Stimulated activated CD8-positive, alpha-beta memory T cell treated with anti-CD3 and anti-CD28 coated beads, Interleukin-4, amount 100 ng/mL, for 1 hour (primary cell): ENCODE measurements at regions not wholly inside any gene's neighbourhood (a gene's known extent, or its start where the extent isn't known, plus 50 kb on each side); places are given as distances from the start of the nearest gene placed in this dataset.
"Not testable (repeated sequence)": the region's sequence is repeated elsewhere in the genome, so short reads cannot be mapped to it uniquely, and the experiment has no call there.

Experiments
- DNase-seq, 2 donors: peaks; one replicate each; pipeline ENCODE4 v3.0.0-alpha.2; 2020; ENCODE audit warnings: low read depth in 2 of 2, low spot score in 1 of 2

DNA sequence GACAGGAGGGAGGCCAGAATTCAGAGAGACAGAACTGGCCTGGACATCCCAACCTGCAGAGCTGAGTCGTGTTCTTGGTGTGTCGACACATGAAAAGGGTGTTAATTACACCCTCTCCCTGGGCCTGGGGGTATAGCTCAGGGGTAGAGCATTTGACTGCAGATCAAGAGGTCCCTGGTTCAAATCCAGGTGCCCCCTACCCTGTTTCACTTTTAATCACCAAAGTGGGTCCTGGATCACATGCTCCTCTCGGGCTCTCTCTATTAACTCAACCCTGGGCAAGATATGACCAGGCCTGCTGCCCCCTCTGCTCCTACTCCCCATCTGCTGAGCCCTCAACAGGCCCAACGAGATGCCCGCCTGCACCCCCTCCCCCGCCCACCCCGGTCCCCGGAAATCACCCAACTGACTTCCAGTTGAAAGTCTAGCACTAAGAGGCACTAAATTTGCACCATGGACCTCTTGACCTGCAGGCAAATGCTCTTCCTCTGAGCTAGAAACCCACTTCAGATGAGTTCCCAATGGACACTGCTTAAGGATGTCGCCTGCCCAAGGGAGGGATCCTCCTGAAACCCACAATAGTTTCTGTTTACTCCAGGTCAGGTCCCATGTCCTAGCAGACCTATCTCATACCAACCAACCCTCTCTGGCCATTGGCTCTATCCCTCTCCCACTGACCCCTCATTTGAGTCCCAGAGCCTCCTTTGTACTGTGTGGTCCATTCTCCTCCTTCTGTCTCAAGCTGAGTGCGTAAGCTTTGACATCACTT, 137.6 kb downstream of the ZNF467 start:
- no peak for DNase-seq

DNA sequence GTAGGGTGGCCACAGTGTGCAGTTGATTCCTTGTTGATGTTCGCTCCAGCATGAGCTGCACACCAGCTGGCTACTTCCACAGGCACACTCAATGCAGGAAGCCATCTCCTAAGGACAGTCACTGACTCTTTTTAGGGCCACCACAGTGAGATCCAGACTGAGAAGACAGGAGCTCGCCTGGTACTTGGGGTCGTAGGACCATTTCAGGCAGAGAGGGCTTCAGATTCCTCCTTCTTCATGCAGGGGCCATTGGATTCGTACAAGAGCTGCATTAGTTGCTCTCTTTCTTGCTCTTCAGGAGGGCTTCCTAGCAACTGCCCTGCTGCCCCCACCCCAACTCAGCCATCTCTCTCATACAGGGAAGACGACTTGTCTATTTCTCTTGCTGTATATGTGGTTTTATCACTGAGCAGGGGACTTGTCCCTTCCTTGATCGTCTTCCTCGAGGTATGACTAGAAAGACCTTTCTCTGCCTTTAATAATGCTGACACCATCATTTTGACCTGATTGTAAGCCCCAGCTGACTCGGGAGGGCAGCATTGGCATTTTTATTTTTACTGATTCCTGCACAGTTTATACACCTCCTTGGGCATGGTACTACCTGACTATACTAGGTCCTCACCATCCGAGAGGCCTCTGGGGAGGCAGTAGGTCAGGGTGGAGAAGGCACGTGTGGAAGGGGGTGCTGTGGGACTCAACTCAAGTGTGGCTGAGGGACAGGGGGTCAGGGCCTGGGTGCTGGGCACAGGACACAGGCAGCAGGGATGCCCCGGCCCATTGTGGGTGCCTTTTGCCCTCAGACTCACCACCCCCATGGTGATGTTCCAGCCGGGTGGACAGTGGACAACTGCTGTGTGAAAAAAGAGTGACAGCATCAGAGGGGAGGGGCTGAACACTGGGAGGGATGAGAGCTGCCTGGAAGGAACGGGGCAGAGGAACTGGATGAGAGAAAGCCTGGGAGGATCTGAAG, 136.7 kb upstream of the ZNF746 start:
- DNase-seq = no peak

DNA sequence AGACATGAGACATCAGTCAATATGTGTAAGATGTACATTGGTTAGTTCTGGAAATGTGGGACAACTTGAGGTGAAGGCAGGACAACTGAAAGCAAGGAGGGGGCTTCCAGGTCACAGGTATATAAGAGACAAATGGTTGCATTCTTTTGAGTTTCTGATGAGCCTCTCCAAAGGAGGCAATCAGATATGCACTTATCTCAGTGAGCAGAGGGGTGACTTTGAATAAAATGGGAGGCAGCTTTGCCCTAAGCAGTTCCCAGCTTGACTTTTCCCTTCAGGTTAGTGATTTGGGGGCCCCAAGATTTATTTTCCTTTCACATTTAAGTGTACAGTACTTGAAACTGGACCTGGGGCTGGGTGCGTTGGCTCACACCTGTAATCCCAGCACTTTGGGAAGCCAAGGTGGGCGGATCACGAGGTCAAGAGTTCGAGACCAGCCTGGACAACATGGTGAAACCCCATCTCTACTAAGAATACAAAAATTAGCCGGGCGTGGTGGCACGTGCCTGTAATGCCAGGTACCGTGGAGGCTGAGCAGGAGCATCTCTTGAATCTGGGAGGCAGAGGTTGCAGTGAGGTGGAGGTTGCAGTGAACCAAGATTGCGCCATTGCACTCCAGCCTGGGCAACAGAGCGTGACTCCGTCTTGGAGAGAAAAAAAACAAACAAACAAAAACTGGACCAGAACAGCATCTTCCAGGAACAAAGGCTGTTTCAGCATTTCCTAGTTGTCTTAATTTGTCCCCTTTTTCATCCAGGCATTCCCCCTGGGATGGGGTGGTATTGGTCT, 130.9 kb upstream of the ZNF746 start:
- DNase-seq = not testable (repeated sequence)

GRCh38 chr7:149627911-149628310, 130.3 kb upstream of the ZNF746 start:
- DNase-seq = no peak

DNA sequence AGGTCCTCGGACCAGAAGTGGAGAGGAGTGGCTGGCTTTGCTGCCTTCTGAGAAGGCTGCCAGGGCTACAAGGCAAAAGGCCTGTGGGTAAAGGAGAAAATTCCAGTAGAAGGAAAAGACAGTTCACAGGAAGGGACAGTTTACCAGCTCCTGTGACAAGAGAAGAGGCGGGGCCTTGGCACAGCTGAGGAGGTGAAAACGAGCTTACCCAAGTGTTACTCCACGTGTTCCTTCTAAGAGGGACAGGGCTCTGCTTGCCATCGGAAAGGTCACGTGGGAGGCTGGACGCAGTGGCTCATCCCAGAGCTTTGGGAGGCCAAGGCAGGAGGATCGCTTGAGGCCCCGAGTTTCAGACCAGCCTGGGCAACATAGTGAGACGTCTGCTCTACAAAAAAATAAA, 129.4 kb upstream of the ZNF746 start:
- no peak for DNase-seq

GRCh38 chr7:149625947-149626392, 128.4 kb upstream of the ZNF746 start:
- no peak for DNase-seq

DNA sequence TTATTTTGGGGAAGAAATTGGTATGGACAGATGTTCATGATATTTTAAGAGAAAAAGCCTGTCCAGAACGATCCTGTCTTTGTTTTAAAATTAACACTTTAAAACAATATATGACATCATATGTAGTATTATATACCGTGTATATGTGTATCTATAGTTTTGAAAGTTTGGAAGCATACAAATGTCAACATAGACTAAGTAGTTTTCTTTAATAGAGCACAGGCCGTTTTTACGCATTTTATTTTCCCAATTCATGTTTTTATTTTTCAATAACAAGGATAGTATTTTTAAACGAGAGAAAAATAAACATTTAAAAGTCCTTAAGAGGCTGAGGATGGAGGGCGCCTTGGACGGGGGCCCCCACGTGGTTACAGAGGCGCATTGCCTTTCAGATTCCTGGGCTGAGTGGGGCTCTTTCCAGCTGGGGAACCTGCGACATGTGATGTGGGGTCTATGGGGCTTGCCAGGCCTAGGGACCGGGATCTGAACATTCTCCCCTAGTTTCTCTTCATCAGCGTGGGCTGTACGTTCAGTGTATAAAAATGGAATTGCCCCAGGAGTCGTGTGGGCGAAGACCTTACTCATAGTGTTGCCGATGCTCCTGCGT, 127.8 kb upstream of the ZNF746 start:
- peak in 1 of 2 donors; percentile 19 for DNase-seq

- DNase-seq = peak; percentile 74 to 80
Observed at GRCh38 chr7:149624419-149625339, 127.1 kb upstream of the ZNF746 start.

DNA sequence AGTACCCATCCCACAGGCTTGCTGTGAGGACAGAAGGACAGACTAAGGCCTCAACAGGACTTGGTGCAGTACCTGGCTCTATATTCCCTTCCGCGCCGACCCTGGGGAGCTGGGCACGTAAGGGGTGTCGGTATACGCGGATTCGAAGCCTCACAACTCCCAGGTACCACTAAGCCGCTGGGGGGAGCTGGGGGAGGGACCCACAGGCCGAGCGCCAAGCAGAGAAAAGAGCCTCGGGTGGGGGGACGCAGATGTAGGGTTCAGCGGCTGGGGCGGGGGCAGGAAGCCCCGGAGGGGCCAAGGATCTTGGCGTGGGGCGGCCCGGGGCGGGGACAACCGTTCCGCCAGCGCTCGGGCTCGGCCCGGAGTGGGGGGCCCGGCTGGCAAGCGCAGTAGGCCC, 126.4 kb upstream of the ZNF746 start:
- peak in 1 of 2 donors; percentile 26 for DNase-seq

DNA sequence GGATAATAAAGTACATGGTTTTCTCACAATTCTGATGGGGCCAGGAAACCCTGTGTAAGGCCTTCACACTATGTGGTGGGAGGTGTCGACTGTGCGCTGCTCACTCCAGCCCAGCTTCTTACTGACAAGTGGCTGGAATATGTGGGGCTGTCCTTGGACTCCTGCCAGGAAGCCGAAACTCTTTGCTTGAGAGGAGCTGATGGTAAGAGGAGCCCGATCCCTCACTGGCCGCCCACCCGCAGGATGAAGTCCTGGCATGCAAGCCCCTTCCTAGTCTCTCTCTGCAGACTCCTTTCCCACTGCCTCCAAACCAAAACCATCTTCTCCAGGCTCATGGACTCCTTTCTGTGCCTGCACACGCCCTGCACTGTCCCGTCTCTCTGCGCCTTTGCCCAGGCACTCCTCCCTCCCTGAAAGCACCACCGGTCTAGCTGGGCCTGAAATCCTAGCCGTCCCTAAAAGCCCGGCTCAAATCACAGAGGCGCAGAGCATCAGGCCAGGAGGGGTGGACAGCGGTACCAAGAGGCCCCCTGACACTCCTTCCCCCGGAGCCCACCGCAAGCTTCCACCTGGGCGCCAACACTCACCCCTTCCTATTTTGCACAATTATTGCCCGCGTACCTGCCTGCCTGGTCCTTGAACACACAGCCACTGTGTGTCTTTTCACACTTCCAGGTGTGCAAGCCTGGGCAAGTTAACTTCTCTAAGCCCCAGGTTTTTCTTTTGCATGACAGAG, 125.8 kb upstream of the ZNF746 start:
- not testable (repeated sequence) for DNase-seq

GRCh38 chr7:149622444-149623210, 125.0 kb upstream of the ZNF746 start:
- no peak for DNase-seq

GRCh38 chr7:149621776-149622175, 124.2 kb upstream of the ZNF746 start:
- no peak for DNase-seq

- DNase-seq = no peak
Observed at GRCh38 chr7:149620961-149621360, 123.4 kb upstream of the ZNF746 start.

DNA sequence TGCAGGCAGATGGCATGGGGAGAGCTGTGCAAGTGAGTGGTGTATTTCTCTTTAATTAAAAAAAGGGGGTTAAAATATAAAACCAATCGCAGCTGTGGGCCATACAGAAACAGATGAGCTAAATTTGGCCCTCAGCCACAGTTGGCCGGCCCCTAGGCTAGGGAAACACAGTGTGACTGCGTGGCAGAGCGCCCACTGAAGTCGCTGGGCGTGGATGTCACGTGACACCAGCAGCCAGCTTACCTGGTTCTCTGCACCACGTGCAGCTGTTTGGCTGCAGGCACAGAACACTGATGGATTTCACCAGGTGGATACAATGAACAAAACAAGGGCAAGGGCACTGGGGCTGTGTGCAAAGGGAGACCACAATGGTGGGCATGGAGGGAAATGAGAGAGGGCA, 119.3 kb upstream of the ZNF746 start:
- no peak for DNase-seq

GRCh38 chr7:149615690-149616270, 118.2 kb upstream of the ZNF746 start:
- DNase-seq = no peak

DNA sequence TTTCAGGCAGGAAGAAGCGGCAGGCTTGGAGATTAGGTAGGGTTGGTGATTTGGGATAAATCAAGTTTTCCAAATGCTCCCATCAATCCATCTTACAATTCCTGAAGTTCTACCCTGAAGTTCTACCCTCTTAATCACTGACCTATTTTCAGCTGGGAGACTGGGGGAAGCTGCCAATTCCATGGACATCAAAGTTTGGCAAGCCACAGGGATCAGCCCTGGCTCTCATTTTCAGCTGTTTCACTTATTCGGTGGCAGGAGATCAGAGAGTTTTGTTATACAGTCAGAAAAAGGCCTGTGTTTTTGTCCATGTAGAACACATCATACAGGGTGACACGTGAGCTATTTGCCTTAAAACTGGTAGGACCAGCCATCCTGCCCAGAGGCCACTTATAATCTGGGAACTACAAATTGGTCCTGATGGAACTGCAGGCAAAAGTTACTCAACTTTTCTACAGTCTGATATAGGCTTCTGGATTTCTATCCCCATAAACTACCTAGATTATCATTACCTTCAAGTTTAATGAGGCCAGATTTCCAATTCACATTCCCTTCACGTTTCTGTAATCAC, 112.9 kb upstream of the ZNF746 start:
- no peak for DNase-seq

DNA sequence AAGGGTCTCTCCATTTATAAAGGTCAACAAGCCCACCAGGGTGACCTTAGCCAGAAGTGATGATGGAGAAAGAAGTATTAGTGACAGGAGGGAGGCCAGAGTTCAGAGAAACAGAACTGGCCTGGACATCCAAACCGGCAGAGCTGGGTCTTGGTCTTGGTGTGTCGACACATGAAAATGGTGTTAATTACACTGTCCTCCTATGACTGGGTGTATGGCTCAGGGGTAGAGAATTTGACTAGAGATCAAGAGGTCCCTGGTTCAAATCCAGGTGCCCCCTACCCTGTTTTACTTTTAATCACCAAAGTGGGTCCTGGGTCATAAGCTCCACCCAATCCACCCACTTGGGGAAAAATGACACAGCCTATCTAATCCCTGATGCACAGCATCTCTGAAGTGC, 110.6 kb upstream of the ZNF746 start:
- DNase-seq = no peak

GRCh38 chr7:149607683-149608082, 110.1 kb upstream of the ZNF746 start:
- no peak for DNase-seq
